OCI-LY7 (cell line): ENCODE measurements at regions not wholly inside any gene's neighbourhood (a gene's known extent, or its start where the extent isn't known, plus 50 kb on each side); places are given as distances from the start of the nearest gene placed in this dataset.

Experiments
- BruUV-seq: library from RNA; stranded (reverse); fragments of 400-500 nt; replicated peaks from 2 replicates; lab custom pipeline; 2021; lab: Mats Ljungman, UMichigan
- CTCF ChIA-PET: fragments of 300-600 bp; sonication (Branson Sonifier 250); formaldehyde crosslinking; loops from one replicate; lab custom pipeline; 2022; ENCODE audit warnings: antibody characterized with exemption; ENCODE audit not compliant: unreplicated experiment; lab: Charles Lee
- POLR2A ChIA-PET: fragments of 300-600 bp; sonication (Branson Sonifier 250); formaldehyde crosslinking; loops from one replicate; lab custom pipeline; 2022; ENCODE audit warnings: antibody characterized with exemption; lab: Charles Lee
- DNase-seq: peaks from one replicate; pipeline ENCODE4 v3.0.0-alpha.2; 2015; ENCODE audit warnings: low spot score
- H2AFZ ChIP-seq: fragments of 200-600 bp; sonication (generic), shearing (Covaris generic); 2 replicates; pipeline ENCODE4 v1.6.1; 2014; ENCODE audit warnings: mild to moderate bottlenecking, antibody characterized with exemption, low read length, moderate library complexity
- H3K27ac ChIP-seq: fragments of 200-600 bp; sonication (generic); 2 replicates; pipeline ENCODE4 v1.5.1; 2014; ENCODE audit warnings: mixed run types, low read depth, mild to moderate bottlenecking, moderate library complexity, low read length, inconsistent platforms; ENCODE audit not compliant: poor library complexity, severe bottlenecking
- H3K36me3 ChIP-seq: fragments of 200-600 bp; sonication (generic); 2 replicates; pipeline ENCODE4 v1.6.1; 2014; ENCODE audit warnings: mild to moderate bottlenecking, antibody characterized with exemption, low read length, moderate library complexity, mixed read lengths; ENCODE audit not compliant: insufficient read depth
- H3K4me1 ChIP-seq: fragments of 200-600 bp; sonication (generic); 2 replicates; pipeline ENCODE4 v1.5.1; 2014; ENCODE audit warnings: mild to moderate bottlenecking, low read length; ENCODE audit not compliant: insufficient read depth, poor library complexity, severe bottlenecking
- H3K4me2 ChIP-seq: fragments of 200-600 bp; sonication (generic); 2 replicates; pipeline ENCODE4 v1.6.1; 2014; ENCODE audit warnings: mild to moderate bottlenecking, low read length
- H3K4me3 ChIP-seq: fragments of 200-600 bp; sonication (generic); 2 replicates; pipeline ENCODE4 v1.5.1; 2014; ENCODE audit warnings: mild to moderate bottlenecking, low read depth, low read length; ENCODE audit not compliant: poor library complexity, severe bottlenecking
- H3K79me2 ChIP-seq: fragments of 200-600 bp; sonication (generic); 2 replicates; pipeline ENCODE4 v1.6.1; 2016; ENCODE audit warnings: low read depth, mild to moderate bottlenecking, low read length, moderate library complexity, mixed read lengths; ENCODE audit not compliant: insufficient read depth
- H3K9me2 ChIP-seq: fragments of 200-600 bp; sonication (generic); 2 replicates; pipeline ENCODE4 v1.6.1; 2016; ENCODE audit warnings: mild to moderate bottlenecking, low read length, mixed read lengths; ENCODE audit not compliant: insufficient read depth
- H3K9me3 ChIP-seq: fragments of 200-600 bp; sonication (generic); 2 replicates; pipeline ENCODE4 v1.6.1; 2014; ENCODE audit warnings: mild to moderate bottlenecking, mixed run types, low read length, mixed read lengths
- H4K20me1 ChIP-seq: fragments of 200-600 bp; sonication (generic); 2 replicates; pipeline ENCODE4 v1.6.1; 2014; ENCODE audit warnings: mild to moderate bottlenecking, antibody characterized with exemption, low read length, moderate library complexity, mixed read lengths; ENCODE audit not compliant: insufficient read depth
- EZH2phosphoT487 ChIP-seq: fragments of 200-600 bp; sonication (generic); IDR thresholded peaks from 2 replicates; pipeline ENCODE4 v1.6.1; 2018; ENCODE audit warnings: low read depth, borderline replicate concordance, mild to moderate bottlenecking, mixed run types, antibody characterized with exemption, low read length, moderate library complexity, mixed read lengths
- intact Hi-C: fragments of 100-400 bp; cut with micrococcal nuclease; formaldehyde crosslinking; loops from one replicate; pipeline ENCODE4 v1.10.0; 2022; ENCODE audit not compliant: unreplicated experiment
- TF ChIP-seq, protein P1 (sequence below): fragments of 200-600 bp; sonication (generic); conservative IDR thresholded peaks from 2 replicates; pipeline ENCODE4 v1.5.1; 2014; ENCODE audit warnings: mild to moderate bottlenecking, antibody characterized with exemption, low read length, moderate library complexity, mixed read lengths

DNA sequence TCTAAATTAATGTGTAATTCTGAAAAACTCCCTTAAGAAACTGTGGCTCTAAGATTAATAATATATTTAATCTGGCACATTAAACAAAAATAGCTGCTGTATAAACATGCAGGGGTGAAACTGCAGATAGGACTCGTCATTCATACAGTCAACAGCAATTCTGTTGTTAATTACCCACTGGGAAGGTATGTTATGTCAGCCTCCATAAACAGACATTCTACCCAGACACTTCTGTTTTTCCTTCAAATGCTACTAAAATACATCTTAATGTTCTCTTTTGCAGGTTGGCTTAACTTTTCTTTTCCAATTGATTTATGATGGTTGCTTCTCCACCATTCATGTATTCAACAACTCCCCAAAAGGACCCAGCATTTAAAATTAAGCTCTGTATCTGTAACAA is 165.6 kb downstream of the SIPA1L2 start:
- intact Hi-C loops, result no loop called here
- no peak overlapping the region for H2AFZ ChIP-seq
- no TSS peak for BruUV-seq
- H3K4me1 ChIP-seq, result no peaks in the 10 kb centered on the region
- no peak overlapping the region for H3K4me3 ChIP-seq
- CTCF ChIA-PET, result no interaction called here
- H4K20me1 ChIP-seq, result no peaks in the 10 kb centered on the region
- H3K79me2 ChIP-seq, result no peaks in the 10 kb centered on the region
- H3K9me3 ChIP-seq, result no peaks in the 10 kb centered on the region
- H3K27ac ChIP-seq, result no peak overlapping the region
- TF ChIP-seq, protein P1, sequence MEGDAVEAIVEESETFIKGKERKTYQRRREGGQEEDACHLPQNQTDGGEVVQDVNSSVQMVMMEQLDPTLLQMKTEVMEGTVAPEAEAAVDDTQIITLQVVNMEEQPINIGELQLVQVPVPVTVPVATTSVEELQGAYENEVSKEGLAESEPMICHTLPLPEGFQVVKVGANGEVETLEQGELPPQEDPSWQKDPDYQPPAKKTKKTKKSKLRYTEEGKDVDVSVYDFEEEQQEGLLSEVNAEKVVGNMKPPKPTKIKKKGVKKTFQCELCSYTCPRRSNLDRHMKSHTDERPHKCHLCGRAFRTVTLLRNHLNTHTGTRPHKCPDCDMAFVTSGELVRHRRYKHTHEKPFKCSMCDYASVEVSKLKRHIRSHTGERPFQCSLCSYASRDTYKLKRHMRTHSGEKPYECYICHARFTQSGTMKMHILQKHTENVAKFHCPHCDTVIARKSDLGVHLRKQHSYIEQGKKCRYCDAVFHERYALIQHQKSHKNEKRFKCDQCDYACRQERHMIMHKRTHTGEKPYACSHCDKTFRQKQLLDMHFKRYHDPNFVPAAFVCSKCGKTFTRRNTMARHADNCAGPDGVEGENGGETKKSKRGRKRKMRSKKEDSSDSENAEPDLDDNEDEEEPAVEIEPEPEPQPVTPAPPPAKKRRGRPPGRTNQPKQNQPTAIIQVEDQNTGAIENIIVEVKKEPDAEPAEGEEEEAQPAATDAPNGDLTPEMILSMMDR, result no peak
- TF ChIP-seq EZH2phosphoT487, result no peak
- POLR2A ChIA-PET, result no interaction called here
- DNase-seq, result no peak
- no peak overlapping the region for H3K4me2 ChIP-seq
- peaks cover 15% of the 10 kb centered on the region for H3K36me3 ChIP-seq
- no peaks in the 10 kb centered on the region for H3K9me2 ChIP-seq

DNA sequence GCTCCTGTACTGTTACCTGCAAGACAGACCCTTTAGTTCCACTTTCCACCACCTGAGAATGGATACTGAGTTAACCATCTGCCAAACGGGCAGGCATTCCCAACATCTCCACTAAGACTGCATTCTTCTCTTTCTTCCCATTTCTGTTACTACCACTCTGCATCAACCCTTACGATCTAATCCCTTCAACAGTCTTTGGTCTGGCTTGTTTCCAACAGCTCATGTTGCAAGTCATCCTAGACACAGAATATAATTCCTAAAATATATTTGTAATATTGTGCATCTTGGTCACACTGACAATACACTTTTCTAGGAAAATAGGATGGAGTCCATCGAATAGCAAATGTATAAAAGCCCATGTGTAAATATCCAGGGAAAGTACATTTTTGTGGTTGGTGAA is 166.7 kb downstream of the SIPA1L2 start:
- H3K9me3 ChIP-seq, result no peaks in the 10 kb centered on the region
- POLR2A ChIA-PET, result no interaction called here
- intact Hi-C loops, result no loop called here

DNA sequence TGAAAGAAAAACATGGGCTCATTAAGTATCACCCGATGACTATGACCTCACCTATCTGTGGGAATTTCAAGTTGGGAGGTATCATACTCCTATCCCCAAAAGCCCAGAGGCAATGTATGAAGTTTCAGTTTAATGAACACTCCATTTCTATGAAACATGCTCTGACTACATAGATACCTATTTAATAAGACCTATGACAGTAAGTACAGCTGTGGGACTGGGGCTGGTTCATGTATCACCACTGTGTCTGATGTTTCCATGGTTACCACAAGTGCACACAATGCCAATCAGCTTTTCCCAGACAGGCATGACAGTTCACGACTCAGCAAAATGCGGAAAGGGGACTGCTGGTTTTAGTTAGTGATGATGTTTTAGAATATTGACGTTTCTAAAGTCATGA is 167.7 kb downstream of the SIPA1L2 start:
- Histone ChIP-seq H3K4me2 (no peak overlapping the region), H2AFZ (no peak overlapping the region), H3K9me3 (no peaks in the 10 kb centered on the region), H3K4me1 (peaks cover 8% of the 10 kb centered on the region), H3K79me2 (no peaks in the 10 kb centered on the region), H3K9me2 (no peaks in the 10 kb centered on the region), H3K4me3 (no peak overlapping the region), H3K36me3 (peaks cover 15% of the 10 kb centered on the region), H3K27ac (no peak overlapping the region), H4K20me1 (no peaks in the 10 kb centered on the region)
- intact Hi-C loops, result no loop called here
- POLR2A ChIA-PET, result no interaction called here
- CTCF ChIA-PET, result no interaction called here
- no peak for DNase-seq
- TF ChIP-seq, protein P1, result no peak
- no peak for TF ChIP-seq EZH2phosphoT487
- BruUV-seq, result no TSS peak

More for the DNA sequence above, 166.7 kb downstream of the SIPA1L2 start:
- CTCF ChIA-PET, result no interaction called here
- Histone ChIP-seq H4K20me1 (no peaks in the 10 kb centered on the region), H3K4me1 (no peaks in the 10 kb centered on the region), H3K36me3 (peaks cover 15% of the 10 kb centered on the region), H3K27ac (no peak overlapping the region), H3K4me2 (no peak overlapping the region), H2AFZ (no peak overlapping the region), H3K4me3 (no peak overlapping the region), H3K9me2 (no peaks in the 10 kb centered on the region), H3K79me2 (no peaks in the 10 kb centered on the region)
- BruUV-seq, result no TSS peak
- TF ChIP-seq, protein P1, result no peak
- TF ChIP-seq EZH2phosphoT487, result no peak
- no peak for DNase-seq
